ENCODE measurements at regions not wholly inside any gene's neighbourhood (a gene's known extent, or its start where the extent isn't known, plus 50 kb on each side); places are given as distances from the start of the nearest gene placed in this dataset.

GRCh38 chr2:176774766-176775451, 437.7 kb upstream of the HNRNPA3 start:
- Histone ChIP-seq H3K27me3 (replicated peaks; ENCODE audit: control insufficient read depth, insufficient read depth, low read length) (no peaks in the 10 kb centered on the region; the same call in 1 of the 2 replicates), H3K36me3 (ENCODE audit: control insufficient read depth, insufficient read depth, low read length) (no peaks in the 10 kb centered on the region), H3K9me3 (peaks cover 7% of the 10 kb centered on the region; the same call in 1 of the 2 replicates), H3K4me1 (no peaks in the 10 kb centered on the region), H3K4me3 (ENCODE audit: low read depth, low read length) (no peak overlapping the region)
- H3K27me3 Mint-ChIP-seq (ENCODE audit: insufficient read depth, unreplicated experiment), result peaks cover 4% of the 10 kb centered on the region
- CTCF ChIA-PET, result interaction anchor here (0.7 kb wide), 1 partner anchor 1492 kb away, joined by 3 read pairs; no protein-coding TSS in a partner anchor
- H3K4me3 Mint-ChIP-seq (ENCODE audit: unreplicated experiment), result no peak overlapping the region
- no peaks in the 10 kb centered on the region for H3K9me3 Mint-ChIP-seq (ENCODE audit: unreplicated experiment)
- H3K4me1 Mint-ChIP-seq (ENCODE audit: low read depth, unreplicated experiment), result no peaks in the 10 kb centered on the region
- intact Hi-C loops (cut with micrococcal nuclease; ENCODE audit: unreplicated experiment), result no loop called here
- H3K36me3 Mint-ChIP-seq (ENCODE audit: insufficient read depth, unreplicated experiment), result no peaks in the 10 kb centered on the region
- POLR2A ChIA-PET, result no interaction called here
- no peak for TF ChIP-seq CTCF (IDR thresholded peaks at IDR 0.05; ENCODE audit: insufficient read depth in 1 of 2, low read depth in 1 of 2, low read length in 1 of 2, severe bottlenecking in 1 of 2, unreplicated experiment in 1 of 2)
- BruUV-seq (replicated peaks), result no TSS peak
- no peak for DNase-seq
- no peak overlapping the region for H3K27ac Mint-ChIP-seq (ENCODE audit: unreplicated experiment)

DNA sequence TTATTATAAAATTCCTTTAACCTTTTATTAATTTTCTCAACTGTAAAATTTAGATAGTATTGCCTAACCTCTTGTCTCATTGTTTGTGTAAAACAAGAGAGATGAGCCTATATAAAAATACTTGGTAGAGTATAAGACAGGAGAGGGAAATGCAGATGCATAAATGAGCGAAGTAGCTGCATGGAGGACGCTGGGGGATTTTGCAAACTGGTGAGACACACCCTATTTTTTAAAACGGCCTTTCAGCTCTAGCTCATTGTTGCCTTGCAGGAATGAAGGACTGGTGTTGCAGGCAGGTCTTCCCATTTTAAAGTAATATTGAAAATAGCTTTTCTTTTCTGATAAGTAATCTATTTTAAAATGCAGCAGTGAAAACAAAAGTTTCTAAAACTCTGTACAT, 435.3 kb upstream of the HNRNPA3 start:
- Histone ChIP-seq H3K4me1 (no peaks in the 10 kb centered on the region), H3K27me3 (replicated peaks; ENCODE audit: control insufficient read depth, insufficient read depth, low read length) (no peaks in the 10 kb centered on the region; the same call in 1 of the 2 replicates), H3K9me3 (peaks cover 7% of the 10 kb centered on the region; the same call in 1 of the 2 replicates), H3K4me3 (ENCODE audit: low read depth, low read length) (no peak overlapping the region), H3K36me3 (ENCODE audit: control insufficient read depth, insufficient read depth, low read length) (no peaks in the 10 kb centered on the region)
- Mint-ChIP-seq H3K9me3 (ENCODE audit: unreplicated experiment) (peaks cover 10% of the 10 kb centered on the region), H3K4me1 (ENCODE audit: low read depth, unreplicated experiment) (no peaks in the 10 kb centered on the region), H3K4me3 (ENCODE audit: unreplicated experiment) (no peak overlapping the region), H3K27ac (ENCODE audit: unreplicated experiment) (no peak overlapping the region), H3K27me3 (ENCODE audit: insufficient read depth, unreplicated experiment) (peaks cover 13% of the 10 kb centered on the region), H3K36me3 (ENCODE audit: insufficient read depth, unreplicated experiment) (no peaks in the 10 kb centered on the region)
- POLR2A ChIA-PET, result no interaction called here
- DNase-seq, result no peak
- CTCF ChIA-PET, result no interaction called here
- intact Hi-C loops (cut with micrococcal nuclease; ENCODE audit: unreplicated experiment), result no loop called here
- no peak for TF ChIP-seq CTCF (IDR thresholded peaks at IDR 0.05; ENCODE audit: insufficient read depth in 1 of 2, low read depth in 1 of 2, low read length in 1 of 2, severe bottlenecking in 1 of 2, unreplicated experiment in 1 of 2)
- BruUV-seq (replicated peaks), result no TSS peak

DNA sequence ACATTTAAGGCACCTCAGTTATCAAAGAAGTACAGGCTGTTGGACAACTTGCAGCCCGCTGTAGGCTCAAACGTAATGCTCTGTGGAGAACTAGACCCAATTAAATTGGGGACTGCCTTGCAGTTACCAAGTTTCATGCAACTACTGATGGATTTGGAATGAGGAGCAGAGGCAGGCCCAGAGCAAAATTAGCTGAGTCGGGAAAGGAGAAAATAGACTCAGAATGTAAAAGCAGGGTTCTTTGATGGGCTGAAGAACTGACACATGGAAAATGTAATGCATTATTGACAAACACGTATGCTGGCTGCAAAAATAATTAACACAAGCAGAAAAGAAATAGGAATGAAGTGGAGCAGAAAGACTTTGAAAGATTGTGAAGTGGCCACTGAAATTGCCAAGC, 432.7 kb upstream of the HNRNPA3 start:
- H3K36me3 ChIP-seq (ENCODE audit: control insufficient read depth, insufficient read depth, low read length), result no peaks in the 10 kb centered on the region
- Mint-ChIP-seq H3K4me1 (ENCODE audit: low read depth, unreplicated experiment) (no peaks in the 10 kb centered on the region), H3K9me3 (ENCODE audit: unreplicated experiment) (peaks cover 10% of the 10 kb centered on the region), H3K27me3 (ENCODE audit: insufficient read depth, unreplicated experiment) (peaks cover 13% of the 10 kb centered on the region), H3K4me3 (ENCODE audit: unreplicated experiment) (no peak overlapping the region), H3K27ac (ENCODE audit: unreplicated experiment) (no peak overlapping the region), H3K36me3 (ENCODE audit: insufficient read depth, unreplicated experiment) (no peaks in the 10 kb centered on the region)
- ChIA-PET CTCF (no interaction called here), POLR2A (no interaction called here)
- no peak overlapping the region for H3K4me3 ChIP-seq (ENCODE audit: low read depth, low read length)
- no peaks in the 10 kb centered on the region; the same call in none of the 2 replicates for H3K27me3 ChIP-seq (replicated peaks; ENCODE audit: control insufficient read depth, insufficient read depth, low read length)
- H3K9me3 ChIP-seq, result no peaks in the 10 kb centered on the region
- H3K4me1 ChIP-seq, result no peaks in the 10 kb centered on the region
- no peak for DNase-seq
- intact Hi-C loops (cut with micrococcal nuclease; ENCODE audit: unreplicated experiment), result no loop called here
- BruUV-seq (replicated peaks), result no TSS peak
- TF ChIP-seq CTCF (IDR thresholded peaks at IDR 0.05; ENCODE audit: insufficient read depth in 1 of 2, low read depth in 1 of 2, low read length in 1 of 2, severe bottlenecking in 1 of 2, unreplicated experiment in 1 of 2), result no peak

Measured in Caco-2 (cell line).